Trophoblast cell (in vitro differentiated cells and primary cell): ENCODE measurements at regions not wholly inside any gene's neighbourhood (a gene's known extent, or its start where the extent isn't known, plus 50 kb on each side); places are given as distances from the start of the nearest gene placed in this dataset.

Source experiments
- DNase-seq, 2 donors: peaks; one replicate each; pipeline ENCODE4 v3.0.0-alpha.2; 2016
- H2AFZ ChIP-seq: 2 replicates; pipeline ENCODE4 v1.6.1; 2013; ENCODE audit warnings: low read length, moderate library complexity, mild to moderate bottlenecking; ENCODE audit not compliant: insufficient read depth, poor library complexity
- H2AK5ac ChIP-seq: 2 replicates; pipeline ENCODE4 v1.6.1; 2013; ENCODE audit warnings: mild to moderate bottlenecking, low read length
- H2BK120ac ChIP-seq: 2 replicates; pipeline ENCODE4 v1.6.1; 2013; ENCODE audit warnings: low read length, mild to moderate bottlenecking, moderate library complexity; ENCODE audit not compliant: insufficient read depth, poor library complexity
- H2BK12ac ChIP-seq: 2 replicates; pipeline ENCODE4 v1.6.1; 2013; ENCODE audit warnings: mild to moderate bottlenecking, low read length, moderate library complexity
- H2BK5ac ChIP-seq: 2 replicates; pipeline ENCODE4 v1.6.1; 2013; ENCODE audit warnings: low read length, low read depth, moderate library complexity, mild to moderate bottlenecking; ENCODE audit not compliant: poor library complexity
- H3K14ac ChIP-seq: 2 replicates; pipeline ENCODE4 v1.6.1; 2013; ENCODE audit warnings: mild to moderate bottlenecking, low read length
- H3K18ac ChIP-seq: 2 replicates; pipeline ENCODE4 v1.6.1; 2013; ENCODE audit warnings: mild to moderate bottlenecking, low read length
- H3K23ac ChIP-seq: 2 replicates; pipeline ENCODE4 v1.6.1; 2013; ENCODE audit warnings: low read length
- H3K27ac ChIP-seq: 2 replicates; pipeline ENCODE4 v1.5.1; 2013; ENCODE audit warnings: low read depth, mild to moderate bottlenecking, inconsistent platforms, low read length, moderate library complexity
- H3K27me3 ChIP-seq: 2 replicates; pipeline ENCODE4 v1.6.1; 2013; ENCODE audit warnings: inconsistent platforms, mild to moderate bottlenecking, low read length, moderate library complexity; ENCODE audit not compliant: insufficient read depth
- H3K36me3 ChIP-seq, 2 experiments: 1 replicate in 1 of 2; 2 replicates in 1 of 2; pipeline ENCODE4 v1.6.1; 2013; ENCODE audit warnings: low read length in 2 of 2, mild to moderate bottlenecking in 2 of 2, moderate library complexity in 1 of 2; ENCODE audit not compliant: insufficient read depth in 2 of 2, control insufficient read depth in 1 of 2
- H3K4ac ChIP-seq: 2 replicates; pipeline ENCODE4 v1.6.1; 2013; ENCODE audit warnings: low read depth, mild to moderate bottlenecking, low read length, moderate library complexity
- H3K4me1 ChIP-seq, 2 experiments: 1 replicate in 1 of 2; 2 replicates in 1 of 2; pipeline ENCODE4 v1.6.1; 2013; ENCODE audit warnings: low read length in 2 of 2, mild to moderate bottlenecking in 2 of 2, moderate library complexity in 1 of 2; ENCODE audit not compliant: insufficient read depth in 2 of 2, control insufficient read depth in 1 of 2
- H3K4me2 ChIP-seq: 2 replicates; pipeline ENCODE4 v1.6.1; 2013; ENCODE audit warnings: inconsistent platforms, mild to moderate bottlenecking, low read length, moderate library complexity
- H3K4me3 ChIP-seq: 2 replicates; pipeline ENCODE4 v1.5.1; 2013; ENCODE audit warnings: mild to moderate bottlenecking, low read depth, low read length, inconsistent platforms
- H3K79me1 ChIP-seq: one replicate; pipeline ENCODE4 v1.6.1; 2013; ENCODE audit warnings: low read length
- H3K79me2 ChIP-seq: 2 replicates; pipeline ENCODE4 v1.6.1; 2013; ENCODE audit warnings: low read length, mild to moderate bottlenecking; ENCODE audit not compliant: control insufficient read depth, insufficient read depth, poor library complexity
- H3K9ac ChIP-seq: 2 replicates; pipeline ENCODE4 v1.6.1; 2013; ENCODE audit warnings: mild to moderate bottlenecking, low read length
- H3K9me3 ChIP-seq: 2 replicates; pipeline ENCODE4 v1.6.1; 2013; ENCODE audit warnings: low read depth, mild to moderate bottlenecking, control low read depth, inconsistent platforms, low read length; ENCODE audit not compliant: insufficient read depth
- H4K12ac ChIP-seq: 2 replicates; pipeline ENCODE4 v1.6.1; 2013; ENCODE audit warnings: low read depth, mild to moderate bottlenecking, low read length, moderate library complexity
- H4K8ac ChIP-seq: 2 replicates; pipeline ENCODE4 v1.6.1; 2013; ENCODE audit warnings: low read depth, mild to moderate bottlenecking, low read length, moderate library complexity
- H4K91ac ChIP-seq: one replicate; pipeline ENCODE4 v1.6.1; 2013; ENCODE audit warnings: low read depth, mild to moderate bottlenecking, low read length, moderate library complexity
- WGBS: extraction: QIAGEN DNeasy Blood & Tissue Kit; methylation state at CpG from one replicate; pipeline ENCODE4 v1.1.7; 2013; ENCODE audit warnings: missing lambda C conversion rate; ENCODE audit not compliant: insufficient read length, insufficient coverage; ENCODE audit errors: extremely low coverage; 5-methylcytosine and 5-hydroxymethylcytosine counted together

- no peak overlapping the region for H2AK5ac ChIP-seq
- no peak overlapping the region for H3K4ac ChIP-seq
- no peak overlapping the region for H2BK5ac ChIP-seq
- no peak overlapping the region for H2AFZ ChIP-seq
- H3K79me1 ChIP-seq, result no peaks in the 10 kb centered on the region
- no peak overlapping the region for H3K4me3 ChIP-seq
- no peaks in the 10 kb centered on the region for H3K27me3 ChIP-seq
- no peaks in the 10 kb centered on the region for H3K79me2 ChIP-seq
- H3K27ac ChIP-seq, result no peak overlapping the region
- no peak overlapping the region for H4K12ac ChIP-seq
- DNase-seq, result no peak
- no peak overlapping the region for H4K8ac ChIP-seq
- H3K9ac ChIP-seq, result no peak overlapping the region
- H3K9me3 ChIP-seq, result no peaks in the 10 kb centered on the region
- H3K4me1 ChIP-seq, result no peaks in the 10 kb centered on the region
- no peak overlapping the region for H4K91ac ChIP-seq
- no peak overlapping the region for H3K23ac ChIP-seq
- no CpG with 5 or more reads among the region's 3 CpGs for WGBS
- no peak overlapping the region for H2BK12ac ChIP-seq
- no peak overlapping the region for H3K4me2 ChIP-seq
- no peak overlapping the region for H2BK120ac ChIP-seq
- H3K14ac ChIP-seq, result no peak overlapping the region
- no peaks in the 10 kb centered on the region for H3K36me3 ChIP-seq
- no peak overlapping the region for H3K18ac ChIP-seq
Observed at GRCh38 chr1:115413621-115414020, 75.6 kb upstream of the NGF start.

GRCh38 chr1:115413208-115413607 is 75.2 kb upstream of the NGF start:
- no peaks in the 10 kb centered on the region for H3K27me3 ChIP-seq
- no peak overlapping the region for H3K14ac ChIP-seq
- H3K4me2 ChIP-seq, result no peak overlapping the region
- DNase-seq, result no peak
- H3K4me3 ChIP-seq, result no peak overlapping the region
- H3K4me1 ChIP-seq, result no peaks in the 10 kb centered on the region
- no peak overlapping the region for H4K8ac ChIP-seq
- no peak overlapping the region for H4K12ac ChIP-seq
- H3K27ac ChIP-seq, result no peak overlapping the region
- H3K79me2 ChIP-seq, result no peaks in the 10 kb centered on the region
- no peak overlapping the region for H2BK120ac ChIP-seq
- H2AFZ ChIP-seq, result no peak overlapping the region
- no peaks in the 10 kb centered on the region for H3K9me3 ChIP-seq
- H2AK5ac ChIP-seq, result no peak overlapping the region
- no peak overlapping the region for H2BK5ac ChIP-seq
- no peak overlapping the region for H2BK12ac ChIP-seq
- H3K23ac ChIP-seq, result no peak overlapping the region
- H3K36me3 ChIP-seq, result no peaks in the 10 kb centered on the region
- no CpG with 5 or more reads among the region's 3 CpGs for WGBS
- no peak overlapping the region for H3K18ac ChIP-seq
- no peak overlapping the region for H3K9ac ChIP-seq
- H4K91ac ChIP-seq, result no peak overlapping the region
- no peaks in the 10 kb centered on the region for H3K79me1 ChIP-seq
- no peak overlapping the region for H3K4ac ChIP-seq

GRCh38 chr1:115412733-115413132 is 74.7 kb upstream of the NGF start:
- Histone ChIP-seq H3K9me3 (no peaks in the 10 kb centered on the region), H4K8ac (no peak overlapping the region), H2BK120ac (no peak overlapping the region), H3K36me3 (no peaks in the 10 kb centered on the region), H3K79me2 (no peaks in the 10 kb centered on the region), H2BK5ac (no peak overlapping the region), H4K91ac (no peak overlapping the region), H2AFZ (no peak overlapping the region), H3K4me1 (no peaks in the 10 kb centered on the region), H3K4me3 (no peak overlapping the region), H3K9ac (no peak overlapping the region), H4K12ac (no peak overlapping the region), H3K27me3 (no peaks in the 10 kb centered on the region), H2BK12ac (no peak overlapping the region), H3K4ac (no peak overlapping the region), H3K27ac (no peak overlapping the region), H2AK5ac (no peak overlapping the region), H3K18ac (no peak overlapping the region), H3K23ac (no peak overlapping the region), H3K79me1 (no peaks in the 10 kb centered on the region), H3K4me2 (no peak overlapping the region), H3K14ac (no peak overlapping the region)
- no CpG with 5 or more reads among the region's 1 CpG for WGBS
- no peak for DNase-seq

DNA sequence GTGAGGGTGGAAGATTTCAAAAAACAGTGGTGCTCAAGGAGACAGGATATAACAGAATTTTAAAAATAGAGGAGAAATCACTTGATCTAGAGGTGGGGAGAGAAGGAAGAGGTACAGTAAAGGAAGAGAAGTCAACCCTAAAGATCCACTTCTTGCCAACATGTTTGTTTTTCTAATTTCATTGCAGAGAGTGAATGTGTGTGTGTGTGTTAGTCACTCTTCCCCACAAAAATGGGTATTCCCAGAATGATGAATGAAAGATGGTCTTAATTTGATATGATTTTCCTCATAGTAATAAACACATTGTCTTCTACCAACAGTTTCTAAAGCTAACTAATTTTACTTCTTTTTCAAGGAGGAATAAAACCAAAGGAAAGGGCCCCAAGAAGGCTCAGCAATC is 74.2 kb upstream of the NGF start:
- no peaks in the 10 kb centered on the region for H3K4me1 ChIP-seq
- H3K4ac ChIP-seq, result no peak overlapping the region
- H3K36me3 ChIP-seq, result no peaks in the 10 kb centered on the region
- no peaks in the 10 kb centered on the region for H3K9me3 ChIP-seq
- H4K91ac ChIP-seq, result no peak overlapping the region
- H3K4me3 ChIP-seq, result no peak overlapping the region
- no peak overlapping the region for H3K14ac ChIP-seq
- H4K8ac ChIP-seq, result no peak overlapping the region
- no peak for DNase-seq
- H2BK5ac ChIP-seq, result no peak overlapping the region
- no peaks in the 10 kb centered on the region for H3K79me2 ChIP-seq
- H3K23ac ChIP-seq, result no peak overlapping the region
- H4K12ac ChIP-seq, result no peak overlapping the region
- H3K4me2 ChIP-seq, result no peak overlapping the region
- no peak overlapping the region for H2BK12ac ChIP-seq
- no peak overlapping the region for H2BK120ac ChIP-seq
- no peak overlapping the region for H2AK5ac ChIP-seq
- H3K18ac ChIP-seq, result no peak overlapping the region
- H3K27me3 ChIP-seq, result no peaks in the 10 kb centered on the region
- no peak overlapping the region for H3K9ac ChIP-seq
- no peak overlapping the region for H3K27ac ChIP-seq
- H3K79me1 ChIP-seq, result no peaks in the 10 kb centered on the region
- H2AFZ ChIP-seq, result no peak overlapping the region
